HG02973 (cell line): ENCODE measurements at regions not wholly inside any gene's neighbourhood (a gene's known extent, or its start where the extent isn't known, plus 50 kb on each side); places are given as distances from the start of the nearest gene placed in this dataset.

ENCODE experiments used
- ATAC-seq: cut with Tn5 transposase; IDR thresholded peaks from one replicate; pipeline ENCODE4 v1.9.1; 2021; ENCODE audit warnings: moderate library complexity; ENCODE audit not compliant: unreplicated experiment

GRCh38 chr1:59137968-59138367, 158.9 kb upstream of the FGGY start:
- no peak for ATAC-seq

GRCh38 chr1:59138402-59138801, 158.5 kb upstream of the FGGY start:
- no peak for ATAC-seq

GRCh38 chr1:59139396-59139795, 157.5 kb upstream of the FGGY start:
- ATAC-seq, result no peak

- ATAC-seq, result no peak
Measured at GRCh38 chr1:59141267-59141863, 155.5 kb upstream of the FGGY start.

GRCh38 chr1:59142311-59143132, 154.4 kb upstream of the FGGY start:
- ATAC-seq, result no peak

- no peak for ATAC-seq
Measured at GRCh38 chr1:59143133-59143487, 153.8 kb upstream of the FGGY start.

GRCh38 chr1:59143811-59144210, 153.1 kb upstream of the FGGY start:
- no peak for ATAC-seq

GRCh38 chr1:59144959-59145358, 151.9 kb upstream of the FGGY start:
- no peak for ATAC-seq

GRCh38 chr1:59146056-59146455, 150.8 kb upstream of the FGGY start:
- no peak for ATAC-seq

- ATAC-seq, result peak; percentile 52
Measured at GRCh38 chr1:59146651-59147358, 150.1 kb upstream of the FGGY start.

- ATAC-seq, result no peak
Measured at GRCh38 chr1:59149435-59149834, 147.5 kb upstream of the FGGY start.

- ATAC-seq, result no peak
Measured at GRCh38 chr1:59150577-59151386, 146.1 kb upstream of the FGGY start.

GRCh38 chr1:59151387-59151761, 145.5 kb upstream of the FGGY start:
- ATAC-seq, result no peak

- no peak for ATAC-seq
Measured at GRCh38 chr1:59151860-59152259, 145.0 kb upstream of the FGGY start.

GRCh38 chr1:59152511-59152910, 144.4 kb upstream of the FGGY start:
- ATAC-seq, result no peak

GRCh38 chr1:59154401-59154800, 142.5 kb upstream of the FGGY start:
- no peak for ATAC-seq

- ATAC-seq, result no peak
Measured at GRCh38 chr1:59155351-59155750, 141.5 kb upstream of the FGGY start.

GRCh38 chr1:59156051-59156450, 140.8 kb upstream of the FGGY start:
- ATAC-seq, result no peak

- ATAC-seq, result no peak
Measured at GRCh38 chr1:59156526-59157199, 140.2 kb upstream of the FGGY start.

GRCh38 chr1:59158321-59158720, 138.6 kb upstream of the FGGY start:
- no peak for ATAC-seq
